ENCODE measurements at regions not wholly inside any gene's neighbourhood (a gene's known extent, or its start where the extent isn't known, plus 50 kb on each side); places are given as distances from the start of the nearest gene placed in this dataset.
"Not testable (repeated sequence)": the region's sequence is repeated elsewhere in the genome, so short reads cannot be mapped to it uniquely, and the experiment has no call there.

DNA sequence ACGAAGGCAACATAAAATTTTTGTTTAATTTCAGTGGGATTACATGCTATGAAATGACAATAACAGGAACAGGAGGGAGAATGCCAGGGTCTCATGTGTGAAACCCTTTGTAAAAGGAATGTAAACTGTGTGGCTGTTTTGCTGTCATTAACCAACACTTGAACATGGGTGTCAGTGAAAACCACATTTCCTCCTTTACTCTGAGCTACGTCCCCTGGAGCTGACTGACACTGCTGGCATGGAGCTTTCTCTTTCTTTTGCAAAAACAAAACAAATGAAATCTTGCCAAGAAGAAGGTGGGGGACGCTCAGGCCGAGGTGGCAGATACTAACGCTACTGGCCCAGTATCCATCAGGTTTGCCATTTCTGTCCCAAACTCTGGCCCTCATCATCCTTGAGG lies 121.4 kb downstream of the DMRT2 start:
- TF ChIP-seq, protein P1, sequence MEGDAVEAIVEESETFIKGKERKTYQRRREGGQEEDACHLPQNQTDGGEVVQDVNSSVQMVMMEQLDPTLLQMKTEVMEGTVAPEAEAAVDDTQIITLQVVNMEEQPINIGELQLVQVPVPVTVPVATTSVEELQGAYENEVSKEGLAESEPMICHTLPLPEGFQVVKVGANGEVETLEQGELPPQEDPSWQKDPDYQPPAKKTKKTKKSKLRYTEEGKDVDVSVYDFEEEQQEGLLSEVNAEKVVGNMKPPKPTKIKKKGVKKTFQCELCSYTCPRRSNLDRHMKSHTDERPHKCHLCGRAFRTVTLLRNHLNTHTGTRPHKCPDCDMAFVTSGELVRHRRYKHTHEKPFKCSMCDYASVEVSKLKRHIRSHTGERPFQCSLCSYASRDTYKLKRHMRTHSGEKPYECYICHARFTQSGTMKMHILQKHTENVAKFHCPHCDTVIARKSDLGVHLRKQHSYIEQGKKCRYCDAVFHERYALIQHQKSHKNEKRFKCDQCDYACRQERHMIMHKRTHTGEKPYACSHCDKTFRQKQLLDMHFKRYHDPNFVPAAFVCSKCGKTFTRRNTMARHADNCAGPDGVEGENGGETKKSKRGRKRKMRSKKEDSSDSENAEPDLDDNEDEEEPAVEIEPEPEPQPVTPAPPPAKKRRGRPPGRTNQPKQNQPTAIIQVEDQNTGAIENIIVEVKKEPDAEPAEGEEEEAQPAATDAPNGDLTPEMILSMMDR (IDR thresholded peaks at IDR 0.05; ENCODE audit: low read length, missing control alignments) = no peak
- H3K4me3 ChIP-seq (replicated peaks; ENCODE audit: low read depth, low read length) = no peak overlapping the region
- no peak for DNase-seq (ENCODE audit: low read depth)

DNA sequence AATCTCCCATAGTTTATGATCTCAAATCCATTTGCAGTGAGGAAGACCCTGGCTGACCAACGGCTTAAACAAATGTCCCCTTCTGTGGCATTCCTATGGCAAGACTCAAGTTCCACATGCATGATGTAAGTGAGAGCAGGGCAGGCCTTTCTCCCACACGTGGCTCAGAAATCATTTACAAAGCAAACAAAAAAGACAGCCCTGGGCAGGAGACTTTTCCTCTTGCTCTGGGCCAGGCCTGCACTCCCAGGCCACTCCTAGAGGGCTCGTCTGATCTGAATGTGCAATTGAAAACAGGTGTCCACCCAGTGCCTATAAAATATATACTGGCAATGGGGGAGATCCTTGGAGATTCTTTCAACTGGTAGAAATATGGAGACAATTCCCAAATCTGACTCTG lies 123.1 kb downstream of the DMRT2 start:
- H3K4me3 ChIP-seq (replicated peaks; ENCODE audit: low read depth, low read length) = no peak overlapping the region
- DNase-seq (ENCODE audit: low read depth) = no peak
- TF ChIP-seq, protein P1 (IDR thresholded peaks at IDR 0.05; ENCODE audit: low read length, missing control alignments) = no peak

DNA sequence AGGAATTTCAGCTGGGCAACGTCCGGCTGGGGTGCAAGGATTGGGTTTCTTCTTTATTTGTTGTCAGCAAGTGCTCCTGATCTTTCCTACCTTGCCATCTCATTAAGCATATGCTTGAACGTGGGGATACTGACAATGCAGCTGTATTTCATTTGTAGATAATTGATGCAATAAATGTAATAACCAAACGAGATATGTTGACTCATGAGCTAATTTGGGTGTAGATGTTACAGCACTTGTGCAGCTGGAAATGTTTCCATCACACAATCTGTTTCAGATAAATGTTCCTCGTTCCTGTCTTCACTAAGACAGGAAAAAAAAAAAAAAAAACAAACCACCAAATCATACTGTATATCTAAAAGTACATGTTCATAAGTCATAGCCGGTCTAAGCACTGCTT lies 123.8 kb downstream of the DMRT2 start:
- TF ChIP-seq, protein P1 (IDR thresholded peaks at IDR 0.05; ENCODE audit: low read length, missing control alignments) = no peak

DNA sequence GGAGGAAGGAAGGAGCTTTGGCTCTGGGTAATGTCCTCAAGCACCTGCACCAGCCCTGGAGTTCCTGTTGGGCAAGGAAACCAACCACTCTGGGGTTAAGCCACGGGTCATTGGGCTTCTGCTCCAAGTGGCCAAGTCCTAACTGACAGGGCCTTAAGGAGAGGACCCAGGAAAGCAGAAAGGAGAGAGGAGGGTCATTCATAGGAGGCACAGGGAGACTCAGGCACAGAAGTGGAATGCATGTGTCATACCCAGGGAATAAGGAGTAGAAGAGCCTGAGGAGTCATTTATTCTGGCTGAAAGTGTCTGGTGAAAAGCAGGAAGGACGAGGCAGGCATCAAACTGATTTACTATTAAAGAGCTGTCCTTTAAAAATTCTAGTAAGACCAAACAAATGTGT lies 129.2 kb downstream of the DMRT2 start:
- TF ChIP-seq, protein P1 (IDR thresholded peaks at IDR 0.05; ENCODE audit: low read length, missing control alignments) = no peak
- no peak for DNase-seq (ENCODE audit: low read depth)
- H3K4me3 ChIP-seq (replicated peaks; ENCODE audit: low read depth, low read length) = no peak overlapping the region

More for the DNA sequence above, 123.8 kb downstream of the DMRT2 start:
- H3K4me3 ChIP-seq (replicated peaks; ENCODE audit: low read depth, low read length) = no peak overlapping the region
- DNase-seq (ENCODE audit: low read depth) = no peak

DNA sequence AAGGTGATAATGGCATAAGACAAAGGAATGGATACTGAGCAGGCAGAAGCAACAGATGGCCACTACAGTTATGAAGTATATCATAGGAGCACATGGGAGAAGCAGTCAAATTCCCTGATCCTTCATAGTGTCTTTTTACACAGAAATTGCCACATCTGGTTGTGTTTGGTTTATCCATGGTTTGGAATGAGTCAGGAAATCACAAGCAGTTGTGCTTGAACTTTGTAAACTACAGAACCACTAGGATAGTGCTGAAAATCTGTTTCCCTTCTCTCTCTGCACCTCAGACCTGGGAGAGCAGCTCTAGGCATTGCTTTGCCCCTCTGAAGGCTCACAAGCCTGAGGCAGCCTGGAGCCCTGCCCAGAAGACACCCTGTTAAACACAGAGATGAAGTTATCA lies 134.0 kb downstream of the DMRT2 start:
- TF ChIP-seq, protein P1 (IDR thresholded peaks at IDR 0.05; ENCODE audit: low read length, missing control alignments) = no peak
- DNase-seq (ENCODE audit: low read depth) = no peak
- no peak overlapping the region for H3K4me3 ChIP-seq (replicated peaks; ENCODE audit: low read depth, low read length)

DNA sequence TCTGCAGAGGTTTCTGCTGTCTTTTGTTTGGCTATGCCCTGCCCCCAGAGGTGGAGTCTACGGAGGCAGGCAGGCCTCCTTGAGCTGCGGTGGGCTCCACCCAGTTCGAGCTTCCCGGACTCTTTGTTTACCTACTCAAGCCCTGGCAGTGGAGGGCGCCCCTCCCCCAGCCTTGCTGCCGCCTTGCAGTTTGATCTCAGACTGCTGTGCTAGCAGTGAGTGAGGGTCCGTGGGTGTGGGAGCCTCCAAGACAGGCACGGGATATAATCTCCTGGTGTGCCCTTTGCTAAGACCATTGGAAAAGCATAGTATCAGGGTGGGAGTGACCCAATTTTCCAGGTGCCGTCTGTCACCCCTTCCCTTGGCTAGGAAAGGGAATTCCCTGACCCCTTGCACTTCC lies 137.0 kb downstream of the DMRT2 start:
- not testable (repeated sequence) for DNase-seq (ENCODE audit: low read depth); H3K4me3 ChIP-seq (replicated peaks; ENCODE audit: low read depth, low read length)

DNA sequence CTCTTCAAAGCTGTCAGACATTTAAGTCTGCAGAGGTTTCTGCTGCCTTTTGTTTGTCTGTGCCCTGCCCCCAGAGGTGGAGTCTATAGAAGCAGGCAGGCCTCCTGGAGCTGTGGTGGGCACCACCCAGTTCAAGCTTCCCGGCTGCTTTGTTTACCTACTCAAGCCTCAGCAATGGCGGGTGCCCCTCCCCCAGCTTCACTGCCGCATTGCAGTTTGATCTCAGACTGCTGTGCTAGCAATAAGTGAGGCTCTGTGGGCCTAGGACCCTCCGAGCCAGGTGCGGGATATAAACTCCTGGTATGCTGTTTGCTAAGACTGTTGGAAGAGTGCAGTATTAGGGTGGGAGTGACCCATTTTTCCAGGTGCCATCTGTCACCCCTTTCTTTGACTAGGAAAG lies 145.5 kb downstream of the DMRT2 start:
- not testable (repeated sequence) for DNase-seq (ENCODE audit: low read depth); H3K4me3 ChIP-seq (replicated peaks; ENCODE audit: low read depth, low read length)

DNA sequence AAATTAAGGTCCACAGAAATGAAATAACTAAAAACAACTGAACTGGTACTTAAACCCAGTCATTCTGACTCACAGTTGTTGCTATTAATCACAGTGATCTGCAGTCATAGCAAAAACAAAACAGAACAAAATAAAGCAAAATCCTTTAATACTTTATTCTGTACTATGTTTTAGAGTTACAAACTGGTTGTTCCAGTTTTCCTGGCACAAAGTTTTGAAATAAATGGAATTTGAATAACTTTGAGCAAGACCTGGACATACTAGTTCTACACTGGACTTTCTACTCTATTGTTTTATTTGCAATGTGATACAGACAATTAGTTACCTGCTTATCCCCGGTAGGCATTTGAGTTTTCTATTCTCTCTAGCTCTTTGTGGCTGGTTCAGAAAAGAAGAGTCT lies 147.9 kb downstream of the DMRT2 start:
- H3K4me3 ChIP-seq (replicated peaks; ENCODE audit: low read depth, low read length) = no peak overlapping the region
- DNase-seq (ENCODE audit: low read depth) = peak; percentile 14
- TF ChIP-seq, protein P1 (IDR thresholded peaks at IDR 0.05; ENCODE audit: low read length, missing control alignments) = no peak

Measured in fibroblast of pulmonary artery (primary cell).